Glomerular endothelial cell (primary cell): ENCODE measurements at regions not wholly inside any gene's neighbourhood (a gene's known extent, or its start where the extent isn't known, plus 50 kb on each side); places are given as distances from the start of the nearest gene placed in this dataset.

ENCODE experiments used
- DNase-seq: peaks from one replicate; pipeline ENCODE4 v3.0.0-alpha.2; 2011; ENCODE audit warnings: low read depth, low spot score; ENCODE audit errors: extremely low read depth

DNA sequence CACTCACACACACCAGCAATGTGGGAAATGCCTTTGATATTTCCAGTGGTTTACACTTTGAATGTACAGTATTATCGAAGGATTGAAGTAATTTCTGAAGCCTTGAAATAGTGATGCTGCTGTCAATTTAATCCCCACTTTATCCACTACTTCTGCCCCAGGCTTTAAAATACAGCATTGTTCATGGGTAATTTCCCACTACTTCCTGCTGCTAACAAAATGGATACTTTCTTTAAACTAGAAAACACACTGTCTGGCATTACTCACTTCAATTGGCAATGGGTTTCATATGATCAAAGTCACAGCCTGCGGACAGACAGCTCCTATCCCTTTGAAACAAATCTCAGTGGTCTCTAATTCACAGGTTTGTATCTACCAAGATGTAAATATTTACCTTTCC lies 292.2 kb downstream of the CDH11 start:
- no peak for DNase-seq

DNA sequence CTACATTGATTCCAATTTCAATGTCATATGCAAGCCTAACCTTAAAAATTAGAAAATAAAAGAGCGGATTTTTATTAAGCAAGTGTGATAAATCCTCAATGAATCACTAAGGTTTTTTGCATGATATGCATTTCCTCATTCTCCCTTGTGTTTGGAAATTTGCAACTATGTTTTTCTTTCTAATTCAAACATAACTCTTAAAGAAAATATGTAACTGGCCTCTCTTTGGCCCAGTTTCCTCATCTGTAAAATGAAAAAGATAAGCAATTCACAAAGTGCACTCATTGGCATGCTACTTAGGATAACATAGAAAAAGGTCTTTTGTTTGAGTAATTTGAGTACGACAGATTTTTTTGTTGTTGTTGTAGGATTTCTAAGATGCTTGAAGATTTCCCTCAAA lies 295.5 kb downstream of the CDH11 start:
- no peak for DNase-seq

DNA sequence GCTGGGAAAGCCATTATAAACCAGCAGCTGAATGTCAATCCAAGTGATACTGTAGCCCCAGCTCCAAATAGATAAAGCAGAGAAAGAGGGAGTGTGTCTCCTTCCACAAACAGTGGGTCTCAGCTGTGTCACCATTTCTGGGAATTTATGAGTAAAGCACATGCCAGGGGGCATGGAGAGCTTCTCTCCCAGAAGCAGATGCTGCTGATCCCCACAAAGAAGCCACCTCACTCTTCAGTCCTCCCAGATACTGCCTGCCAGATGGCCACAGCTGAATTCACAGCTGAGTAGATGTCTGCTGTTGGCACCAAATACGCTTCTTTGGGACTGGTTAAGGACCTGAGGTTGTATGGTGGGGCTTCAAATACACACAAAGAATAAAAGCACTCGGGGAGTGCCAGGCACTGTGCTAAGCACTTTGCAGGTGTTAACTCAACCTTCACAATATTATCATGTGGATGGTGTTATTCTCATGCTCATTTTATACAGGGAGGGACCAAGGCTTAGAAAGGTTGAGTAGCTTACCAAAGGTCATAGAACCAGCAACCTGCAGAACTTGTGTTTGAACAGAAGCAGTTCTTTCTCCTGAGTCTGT lies 298.3 kb downstream of the CDH11 start:
- DNase-seq = no peak

DNA sequence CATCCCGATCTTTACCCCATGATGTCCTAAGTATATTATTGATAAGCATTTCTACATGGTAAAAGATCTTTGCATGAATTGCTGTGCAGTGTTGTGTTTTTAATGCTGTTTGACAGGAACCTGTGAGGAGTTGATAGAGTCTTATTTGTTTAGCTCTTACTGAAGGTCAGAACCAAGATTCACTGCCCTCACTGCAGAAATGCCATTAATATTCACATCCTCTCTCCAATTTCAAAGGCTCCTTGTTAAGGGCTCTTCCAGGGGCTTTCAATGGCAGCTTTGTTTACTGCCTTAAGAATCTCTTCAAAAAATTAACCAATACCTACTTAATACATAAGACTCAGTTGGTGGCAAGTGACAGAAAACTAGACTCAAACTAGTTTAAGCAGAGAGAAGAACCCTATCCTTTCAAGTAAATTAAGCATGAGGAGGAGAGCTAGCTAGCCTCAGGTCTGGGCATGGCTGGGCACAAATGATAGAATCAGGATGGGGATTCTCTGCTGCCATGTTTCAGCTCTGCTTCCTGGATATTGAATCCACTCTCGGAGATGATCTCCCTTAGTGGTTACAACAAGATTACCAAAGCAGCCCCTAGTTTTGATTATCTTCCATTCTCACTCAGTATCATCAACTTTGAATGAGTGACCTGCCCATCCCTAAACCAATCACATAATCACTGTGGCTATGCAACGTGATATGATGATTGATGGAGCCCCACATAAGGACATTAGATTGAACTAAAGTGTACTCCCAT lies 311.8 kb downstream of the CDH11 start:
- no peak for DNase-seq

DNA sequence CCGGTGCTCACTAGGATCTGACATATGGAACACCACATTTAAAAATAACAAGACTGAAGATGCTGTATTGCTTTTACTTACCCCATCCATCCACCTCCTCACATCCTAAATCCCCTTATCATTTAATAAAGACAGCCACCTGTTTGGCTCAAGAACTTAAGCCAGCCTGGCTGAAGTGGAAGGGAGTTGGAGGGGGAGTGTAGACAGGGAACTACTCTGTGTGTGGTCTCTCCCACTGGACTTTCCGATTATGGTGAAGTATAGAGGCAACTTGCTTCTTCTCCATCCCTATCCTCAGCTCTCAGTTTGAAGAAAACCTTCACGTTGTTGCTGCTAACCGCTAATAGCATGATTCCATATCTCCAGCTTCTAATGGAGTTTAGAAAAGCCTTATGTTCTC lies 313.4 kb downstream of the CDH11 start:
- no peak for DNase-seq

DNA sequence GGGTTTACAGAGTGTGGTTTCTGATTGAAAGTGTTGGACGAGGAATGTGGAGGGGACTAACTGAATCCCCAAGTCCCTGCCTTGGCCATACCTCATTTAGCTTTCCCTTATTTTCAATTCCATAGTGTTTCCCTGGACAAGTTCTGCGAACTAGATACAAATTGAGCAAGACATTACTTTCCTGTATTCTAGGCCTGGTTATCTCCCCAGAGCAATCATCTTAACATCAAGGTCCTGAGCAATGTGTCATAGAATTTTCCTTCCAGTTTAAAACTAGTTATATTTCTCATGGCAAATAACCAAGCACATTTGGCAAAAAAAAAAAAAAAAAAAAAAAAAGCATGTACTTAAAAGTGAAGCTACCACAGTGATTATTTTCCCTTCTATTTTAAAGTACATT lies 330.1 kb downstream of the CDH11 start:
- DNase-seq = no peak

DNA sequence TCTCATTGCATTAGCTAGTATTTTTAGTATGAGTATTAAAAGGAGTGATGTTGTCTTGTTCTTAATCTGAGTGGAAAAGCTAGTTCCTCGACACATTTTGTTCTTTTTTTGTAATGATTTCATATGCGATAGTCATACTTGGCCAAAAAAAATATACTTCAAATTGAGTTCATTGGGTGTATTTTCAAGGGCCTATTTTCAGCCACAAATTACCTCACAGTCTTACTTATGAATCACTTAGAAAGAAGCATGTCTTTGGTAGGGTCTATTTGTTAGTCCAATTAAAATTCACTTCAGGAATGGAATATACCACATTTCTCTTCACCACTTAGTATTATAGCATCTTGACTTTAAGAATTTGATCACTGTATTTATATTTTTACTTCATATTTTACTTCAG lies 337.2 kb downstream of the CDH11 start:
- DNase-seq = no peak

DNA sequence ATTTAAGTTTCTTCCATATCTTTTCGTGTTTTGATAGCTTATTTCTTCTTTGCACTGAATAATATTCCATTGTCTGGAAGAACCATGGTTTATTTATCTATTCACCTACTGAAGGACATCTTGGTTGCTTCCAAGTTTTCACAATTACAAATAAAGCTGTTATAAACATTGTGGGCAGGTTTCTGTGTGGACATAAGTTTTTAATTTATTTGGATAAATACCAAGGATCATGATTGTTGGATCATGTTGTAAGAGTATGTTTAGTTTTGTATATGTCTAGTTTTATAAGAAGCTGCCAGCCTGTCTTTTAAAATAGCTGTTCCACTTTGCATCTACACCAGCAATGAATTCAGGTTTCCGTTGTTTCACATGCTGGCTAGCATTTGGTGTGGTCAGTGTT lies 339.4 kb downstream of the CDH11 start:
- DNase-seq = no peak

DNA sequence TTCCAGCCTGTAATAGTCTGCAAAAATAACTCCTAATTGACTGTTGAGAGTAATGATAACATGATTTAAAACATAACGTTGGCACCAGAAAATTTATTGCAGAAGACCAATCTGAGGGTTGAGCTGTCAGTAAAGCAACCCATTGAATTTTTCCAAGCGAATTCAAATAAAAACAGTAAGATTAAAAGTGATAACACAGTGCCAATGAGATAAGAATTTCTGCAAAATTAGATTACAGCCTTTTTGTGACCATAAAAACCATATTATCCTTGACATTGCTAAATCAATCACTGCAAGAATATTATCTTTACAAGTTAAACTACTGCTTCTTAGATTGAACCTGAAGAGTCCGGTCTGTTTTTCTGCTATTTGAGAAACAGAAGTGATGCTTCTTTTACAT lies 341.4 kb downstream of the CDH11 start:
- no peak for DNase-seq

DNA sequence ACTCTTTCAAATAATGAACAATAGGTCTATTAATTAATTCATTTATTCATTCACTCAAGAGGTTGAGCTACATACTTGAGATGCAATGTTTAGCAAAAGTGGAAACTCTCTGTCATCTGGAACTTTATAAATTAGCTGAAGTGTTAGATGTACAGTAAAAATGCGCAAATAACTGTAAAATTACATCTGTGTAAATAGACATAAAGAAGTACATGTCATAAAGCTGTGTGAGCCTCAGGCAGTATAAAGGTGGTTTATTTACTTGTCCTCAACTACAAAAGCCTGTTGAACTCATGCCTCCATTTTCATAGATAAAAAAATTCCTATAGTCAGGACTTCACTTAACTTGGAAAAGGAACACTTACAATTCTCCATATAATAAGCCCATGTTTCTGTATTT lies 343.1 kb downstream of the CDH11 start:
- no peak for DNase-seq

DNA sequence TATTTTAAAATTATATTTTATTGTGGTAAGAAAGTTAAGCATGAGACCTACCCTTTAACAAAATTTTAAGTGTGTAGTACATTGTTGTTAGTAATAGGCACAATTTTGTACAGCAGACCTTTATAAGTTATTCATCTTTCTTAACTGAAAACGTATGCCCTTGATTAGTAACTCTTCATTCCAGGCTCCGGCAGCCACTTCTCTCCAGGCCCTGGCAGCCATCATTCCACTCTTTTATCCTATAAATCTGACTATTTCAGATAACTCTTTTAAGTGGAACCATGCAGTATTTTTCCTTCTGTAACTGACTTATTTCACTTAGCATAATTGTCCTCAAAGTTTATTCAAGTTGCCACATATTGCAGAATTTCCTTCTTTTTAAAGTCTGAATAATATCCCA lies 348.2 kb downstream of the CDH11 start:
- DNase-seq = no peak

DNA sequence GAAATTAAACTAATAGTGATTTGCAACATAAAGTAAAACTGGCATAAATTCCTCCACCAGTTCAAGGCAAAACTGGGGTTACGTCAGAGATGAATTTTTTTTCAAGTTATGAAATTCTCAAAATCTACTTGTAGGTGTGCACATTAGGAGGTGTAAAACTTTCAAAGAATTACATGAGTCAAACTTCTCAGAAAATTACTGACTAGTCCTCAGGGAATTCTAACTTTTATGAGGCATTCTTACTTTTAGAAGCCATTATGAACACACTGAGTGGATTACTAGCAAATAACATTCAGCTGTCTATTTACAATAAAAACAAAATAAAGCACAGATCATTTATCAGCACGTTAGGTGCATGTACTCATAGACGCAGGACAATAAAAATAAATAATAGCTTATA lies 348.7 kb downstream of the CDH11 start:
- no peak for DNase-seq

DNA sequence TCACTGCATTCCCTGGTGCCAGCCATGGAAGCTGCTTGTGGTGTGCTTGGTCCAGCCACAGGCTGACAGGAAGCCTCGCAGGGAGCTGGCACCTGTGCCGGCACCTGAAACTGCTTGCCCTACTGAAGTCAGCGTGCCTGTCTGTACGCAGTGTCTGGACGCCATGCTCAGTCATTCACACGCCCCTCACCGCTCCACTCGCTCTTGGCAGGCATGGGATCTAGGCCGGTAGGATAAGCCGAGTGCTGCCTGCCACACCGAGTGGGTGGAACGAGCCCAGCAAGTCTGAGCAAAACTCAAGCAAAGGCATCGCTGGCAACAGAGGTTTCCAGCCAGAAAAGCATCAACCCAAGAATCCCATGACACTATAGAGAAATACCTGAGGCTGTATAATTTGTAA lies 350.6 kb downstream of the CDH11 start:
- no peak for DNase-seq

DNA sequence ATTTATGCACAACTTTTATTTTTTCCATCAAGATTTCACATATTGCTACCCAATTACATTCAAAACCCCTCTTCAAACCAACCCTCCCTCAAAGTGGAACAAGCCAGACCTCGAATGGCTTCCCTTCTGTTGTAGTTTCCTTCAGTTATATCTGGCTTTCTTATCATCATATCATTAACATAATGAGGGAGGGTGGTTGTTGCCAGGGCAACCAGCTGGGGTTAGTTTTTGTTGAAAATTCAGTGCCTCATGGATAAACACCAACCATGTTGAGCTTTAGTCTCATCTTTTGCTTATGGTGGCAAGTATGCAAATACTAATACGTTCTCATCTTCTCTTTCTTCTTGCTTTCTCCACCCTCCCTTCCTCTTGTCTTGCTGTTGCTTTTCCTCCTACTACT lies 359.7 kb downstream of the CDH11 start:
- DNase-seq = no peak

DNA sequence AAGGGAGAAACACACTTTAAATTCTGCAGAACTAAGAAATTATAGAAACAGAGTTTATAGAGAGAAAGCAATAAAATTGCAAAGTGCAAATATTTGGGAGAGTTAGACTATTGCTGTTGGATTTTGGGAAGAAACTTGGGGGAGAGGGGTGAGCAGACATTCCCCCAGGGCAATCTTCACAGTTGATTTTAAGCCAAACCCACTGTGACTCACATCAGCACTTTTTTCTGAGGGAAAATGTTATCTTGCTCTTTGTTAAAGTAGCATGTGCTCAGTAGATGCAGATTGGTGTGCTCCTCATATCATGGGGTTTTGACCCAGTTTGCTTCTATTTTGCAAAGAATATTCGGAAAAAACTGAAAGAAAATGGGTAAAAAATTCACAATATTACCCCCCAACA lies 367.6 kb downstream of the CDH11 start:
- DNase-seq = no peak

DNA sequence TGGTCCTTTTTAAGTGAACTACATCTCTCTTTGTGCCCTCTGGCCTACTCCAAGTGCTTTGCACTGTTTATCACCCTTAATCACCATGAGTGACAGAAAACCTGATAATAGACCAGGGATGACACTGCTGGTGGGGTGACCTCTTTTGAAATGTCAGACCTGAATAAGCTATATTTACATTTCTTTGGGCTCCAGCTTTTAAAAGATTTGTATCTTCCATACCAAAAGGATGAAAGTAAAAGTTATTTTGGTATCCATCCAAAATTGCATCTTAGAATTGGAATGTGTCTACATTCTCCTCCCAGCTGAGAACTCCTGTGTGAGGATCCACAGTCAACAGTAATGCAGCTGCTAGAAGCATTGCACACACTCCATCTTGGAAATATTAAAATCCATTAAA lies 370.0 kb downstream of the CDH11 start:
- DNase-seq = no peak

DNA sequence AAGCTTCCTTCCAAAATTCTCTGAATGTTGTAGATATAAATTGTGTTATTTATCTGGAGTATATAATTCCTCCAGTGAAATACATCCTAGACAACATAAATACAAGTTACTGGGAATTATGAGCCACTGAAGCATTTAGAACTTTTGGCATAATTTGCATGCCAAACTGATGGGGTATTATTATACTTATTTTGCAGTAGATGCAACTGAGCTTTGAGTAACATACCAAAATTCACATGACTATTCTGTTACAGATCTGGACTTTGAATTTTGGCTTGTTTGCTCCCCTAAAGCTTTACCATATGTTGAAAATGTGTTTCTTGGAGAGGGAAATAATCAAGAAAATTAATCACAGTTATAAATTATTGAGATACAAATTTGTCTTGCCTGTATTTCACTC lies 372.5 kb downstream of the CDH11 start:
- DNase-seq = no peak

DNA sequence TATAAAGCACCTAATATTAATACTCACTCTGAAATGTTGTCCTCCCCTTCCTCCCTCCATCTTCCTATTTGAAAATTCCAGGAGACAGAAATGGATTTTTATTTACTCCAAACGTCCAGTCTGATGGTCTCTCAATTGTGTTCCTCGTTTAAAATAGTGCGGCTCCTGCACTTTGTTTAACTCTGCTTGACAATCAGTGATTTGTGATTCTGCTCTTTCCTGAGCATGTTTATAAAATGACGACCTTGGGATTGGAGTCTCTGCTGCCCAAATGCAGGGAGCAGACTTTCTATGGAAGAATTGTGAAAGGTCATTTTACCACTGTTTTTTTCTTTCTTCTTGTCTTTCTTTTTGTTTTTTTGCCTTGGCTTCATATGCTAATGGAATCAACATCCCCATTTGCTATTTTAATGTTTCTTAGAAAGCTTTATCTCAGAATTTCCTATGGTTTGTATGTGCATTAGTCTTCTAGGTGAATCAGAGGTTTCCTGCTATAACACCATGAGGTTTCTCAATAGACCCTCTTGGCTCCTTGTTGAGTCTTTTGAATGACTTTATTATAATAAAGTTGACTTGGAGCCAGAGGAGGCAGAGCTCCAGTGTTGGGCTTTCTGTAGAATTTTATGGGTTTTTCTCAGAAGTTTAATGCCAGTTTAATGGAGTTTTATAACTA lies 376.5 kb downstream of the CDH11 start:
- no peak for DNase-seq

DNA sequence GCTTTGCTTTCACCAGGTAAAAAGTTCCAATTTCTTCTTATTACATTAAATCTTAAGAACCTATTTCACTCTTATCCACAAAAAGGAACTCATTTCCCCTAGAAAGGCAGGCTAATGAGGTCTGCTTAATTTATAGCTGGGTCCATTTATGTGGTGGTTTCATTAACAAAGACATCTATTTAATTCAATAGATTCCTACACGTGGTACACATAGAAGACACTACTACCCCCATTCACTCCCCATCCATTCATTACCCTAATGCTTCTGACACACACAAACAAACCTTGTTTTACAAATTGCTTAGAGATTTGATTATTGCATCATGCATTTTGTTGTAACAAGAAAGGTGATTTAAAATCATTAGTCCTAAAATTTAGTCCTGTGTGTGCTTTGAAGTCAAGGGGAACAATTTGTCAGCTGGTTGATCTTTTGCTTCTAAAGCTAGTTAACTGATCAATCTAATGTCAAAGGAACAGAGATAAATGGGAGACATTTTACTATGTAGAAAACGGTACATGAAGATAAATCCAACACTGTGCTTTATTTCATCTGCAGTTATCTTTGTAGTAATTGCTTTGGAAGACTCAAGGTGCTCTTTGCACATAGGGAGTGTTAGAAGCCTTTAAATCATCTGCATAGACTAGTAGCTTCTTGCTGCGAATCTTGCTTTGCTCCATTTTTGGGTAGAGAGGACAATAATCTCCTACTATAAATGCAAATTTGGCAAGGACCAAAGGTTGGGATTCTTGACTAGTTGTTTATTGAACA lies 379.2 kb downstream of the CDH11 start:
- no peak for DNase-seq

DNA sequence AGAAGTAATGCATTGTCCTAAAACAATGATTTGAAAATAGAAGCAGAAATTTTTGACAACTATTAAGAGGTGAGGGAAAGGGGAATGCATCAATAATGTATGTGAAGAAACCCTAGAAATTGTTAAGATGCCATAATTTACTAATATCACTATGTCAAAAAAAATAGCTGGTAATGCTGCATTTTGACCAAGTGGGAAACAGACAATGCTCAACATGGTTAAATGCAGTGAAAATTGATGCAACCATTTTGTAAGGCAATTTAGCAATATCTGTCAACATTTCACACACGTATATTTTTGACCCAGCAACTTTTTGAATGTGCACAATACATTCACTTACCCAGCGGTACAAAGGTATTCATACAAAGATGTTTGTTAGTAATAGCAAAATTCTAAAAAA lies 381.6 kb downstream of the CDH11 start:
- no peak for DNase-seq

DNA sequence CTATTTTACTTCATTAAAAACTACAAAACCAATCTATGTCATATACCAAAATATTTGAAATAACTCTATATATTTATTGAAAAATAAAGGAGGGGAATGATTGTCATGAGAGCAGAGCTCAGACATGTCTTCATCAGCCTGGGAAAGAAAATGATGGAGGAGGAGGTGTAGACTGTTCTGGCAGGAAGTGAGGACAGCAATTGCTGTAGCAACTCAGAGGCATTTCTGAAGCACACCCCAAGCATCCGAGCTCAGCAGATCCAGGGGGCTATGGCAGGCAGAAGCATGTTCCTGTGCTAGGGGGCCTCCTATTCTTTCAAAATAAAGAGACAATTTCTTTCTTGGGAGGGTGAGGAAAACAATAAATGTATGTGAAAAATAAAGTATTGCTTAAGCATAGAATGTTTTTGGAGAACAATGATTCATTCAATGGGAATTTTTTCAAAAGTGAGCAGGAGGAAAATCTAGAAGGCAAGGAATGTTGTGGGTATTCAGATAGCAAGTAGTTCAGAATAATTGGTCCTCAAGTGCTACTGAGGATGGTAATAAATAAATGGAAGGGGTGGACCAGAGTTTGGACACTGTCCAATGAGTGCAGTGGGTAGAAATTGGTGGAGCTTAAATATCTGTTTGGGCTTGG lies 383.4 kb downstream of the CDH11 start:
- DNase-seq = no peak
